K562 (cell line): ENCODE measurements at regions not wholly inside any gene's neighbourhood (a gene's known extent, or its start where the extent isn't known, plus 50 kb on each side); places are given as distances from the start of the nearest gene placed in this dataset.

Experiments
- ATAC-seq: fragments of 200-7000 bp; cut with Tn5 transposase; 3 replicates; pipeline ENCODE4 v1.9.1; 2020; ENCODE audit warnings: moderate library complexity
- BruUV-seq: library from RNA; stranded (reverse); fragments of 400-500 nt; replicated peaks from 2 replicates; lab custom pipeline; 2021; lab: Mats Ljungman, UMichigan
- CTCF ChIA-PET: fragments of 300-600 bp; formaldehyde crosslinking; extraction: SDS; loops from one replicate; lab custom pipeline; 2021; ENCODE audit warnings: low intra/inter-chr PET ratio; lab: Yijun Ruan, JAX
- POLR2A ChIA-PET: fragments of 300-600, 350-650 bp; sonication (Branson Sonifier 250); formaldehyde crosslinking; extraction: SDS; loops from one replicate; lab custom pipeline; 2021; ENCODE audit warnings: antibody characterized with exemption, inconsistent platforms; lab: Yijun Ruan, JAX
- DNase-seq, 4 experiments: peaks; one replicate each; pipeline versions ENCODE4 v3.0.0 to v3.0.0-alpha.2; 2011 to 2018; ENCODE audit warnings: low spot score in 3 of 4, mixed read lengths in 3 of 4; ENCODE audit errors: extremely low read depth in 1 of 4
- FAIRE-seq: peaks from 2 replicates; lab custom pipeline; 2011; peaks lifted over from hg19 to GRCh38; lab: Jason Lieb, UNC
- H2AFZ ChIP-seq: 2 replicates; pipeline ENCODE4 v1.6.0; 2011; ENCODE audit warnings: low read depth, low read length, control low read depth, inconsistent platforms
- H3K27ac ChIP-seq: fragments of 200-600 bp; 3 replicates; pipeline ENCODE4 v1.8.0; 2011; ENCODE audit warnings: low read depth, mild to moderate bottlenecking, control low read depth, inconsistent platforms, low read length, moderate library complexity, mixed read lengths; ENCODE audit errors: extremely low read depth
- H3K27me3 ChIP-seq, 2 experiments: fragments of 300-600 bp in 1 of 2; 2 replicates in 1 of 2; 3 replicates in 1 of 2; pipeline versions ENCODE4 v1.6.0 to v1.8.0; 2011; ENCODE audit warnings: inconsistent platforms in 2 of 2, low read length in 2 of 2, mild to moderate bottlenecking in 1 of 2, mixed read lengths in 1 of 2, moderate library complexity in 1 of 2; ENCODE audit not compliant: control insufficient read depth in 2 of 2, insufficient read depth in 2 of 2
- H3K36me3 ChIP-seq: fragments of 300-600 bp; 3 replicates; pipeline ENCODE4 v1.8.0; 2011; ENCODE audit warnings: mild to moderate bottlenecking, low read length, inconsistent platforms; ENCODE audit not compliant: control insufficient read depth, insufficient read depth
- H3K4me1 ChIP-seq, 2 experiments: fragments of 200-600 bp in 1 of 2; replicated peaks in 1 of 2; 2 replicates in 1 of 2; 3 replicates in 1 of 2; pipeline versions ENCODE4 v1.5.1 to v1.8.0; 2011; ENCODE audit warnings: inconsistent platforms in 2 of 2, low read length in 2 of 2, mild to moderate bottlenecking in 1 of 2, mixed read lengths in 1 of 2, moderate library complexity in 1 of 2; ENCODE audit not compliant: control insufficient read depth in 2 of 2, insufficient read depth in 2 of 2
- H3K4me2 ChIP-seq: 2 replicates; pipeline ENCODE4 v1.6.1; 2011; ENCODE audit warnings: low read length, control low read depth, inconsistent platforms, mixed read lengths; ENCODE audit not compliant: insufficient read depth
- H3K4me3 ChIP-seq: fragments of 200-600 bp; sonication (generic), shearing (Covaris generic); 2 replicates; pipeline ENCODE4 v1.5.1; 2016; ENCODE audit warnings: control low read depth, inconsistent platforms
- H3K79me2 ChIP-seq: fragments of 200-600 bp; 3 replicates; pipeline ENCODE4 v1.8.0; 2011; ENCODE audit warnings: low read length, inconsistent platforms; ENCODE audit not compliant: control insufficient read depth, insufficient read depth
- H3K9ac ChIP-seq, 2 experiments: 2 replicates each; pipeline versions ENCODE4 v1.6.0 to v1.6.1; 2011; ENCODE audit warnings: low read depth in 2 of 2, low read length in 2 of 2, control low read depth in 1 of 2, inconsistent platforms in 1 of 2, mild to moderate bottlenecking in 1 of 2, mixed read lengths in 1 of 2; ENCODE audit not compliant: insufficient read depth in 1 of 2
- H3K9me1 ChIP-seq: one replicate; pipeline ENCODE4 v1.6.0; 2011; ENCODE audit warnings: inconsistent platforms, mild to moderate bottlenecking, low read length, moderate library complexity; ENCODE audit not compliant: control insufficient read depth, insufficient read depth
- H3K9me3 ChIP-seq: replicated peaks from 2 replicates; pipeline ENCODE4 v1.5.1; 2011; ENCODE audit warnings: low read depth, low read length, inconsistent platforms; ENCODE audit not compliant: control insufficient read depth, insufficient read depth
- H4K20me1 ChIP-seq: replicated peaks from 2 replicates; pipeline ENCODE4 v1.6.1; 2011; ENCODE audit warnings: low read length, inconsistent platforms, mixed read lengths; ENCODE audit not compliant: control insufficient read depth, insufficient read depth
- ARID1B ChIP-seq: fragments of 450-650 bp; IDR thresholded peaks from 2 replicates; pipeline ENCODE4 v1.6.1; 2016; ENCODE audit warnings: antibody characterized with exemption, mild to moderate bottlenecking, inconsistent platforms
- ARID2 ChIP-seq: fragments of 450-650 bp; IDR thresholded peaks from 2 replicates; pipeline ENCODE4 v1.6.1; 2017; ENCODE audit warnings: antibody characterized with exemption, mild to moderate bottlenecking
- CEBPG ChIP-seq, 3 experiments: fragments of 200-800 bp in 1 of 3; sonication (Bioruptor generic) in 1 of 3; sonication (generic) in 1 of 3; formaldehyde crosslinking in 1 of 3; IDR thresholded peaks in 2 of 3; conservative IDR thresholded peaks in 1 of 3; 2 replicates each; pipeline versions ENCODE4 v1.6.1 to v1.8.0; 2016 to 2022; ENCODE audit warnings: missing compliant biosample characterization in 2 of 3, missing genetic modification characterization in 2 of 3, mild to moderate bottlenecking in 1 of 3, missing genetic modification reagents in 1 of 3
- EWSR1 ChIP-seq: fragments of 450-650 bp; IDR thresholded peaks from 2 replicates; pipeline ENCODE4 v1.6.1; 2018; ENCODE audit warnings: borderline replicate concordance, mild to moderate bottlenecking, low read depth, moderate library complexity; ENCODE audit not compliant: partially characterized antibody
- FIP1L1 ChIP-seq: fragments of 200-400 bp; formaldehyde crosslinking; IDR thresholded peaks from 2 replicates; pipeline ENCODE4 v1.6.1; 2018; ENCODE audit warnings: mild to moderate bottlenecking, low read depth, low read length; ENCODE audit not compliant: poor library complexity, severe bottlenecking
- FOS ChIP-seq: IDR thresholded peaks from 3 replicates; pipeline ENCODE4 v1.6.1; 2011; ENCODE audit not compliant: insufficient read length; ENCODE audit errors: extremely low read depth
- HMGN3 ChIP-seq: IDR thresholded peaks from 2 replicates; pipeline ENCODE4 v1.6.1; 2011; ENCODE audit warnings: borderline replicate concordance, low read depth, mild to moderate bottlenecking, mixed read lengths, low read length; ENCODE audit not compliant: insufficient read length; ENCODE audit errors: extremely low read depth
- KLF6 ChIP-seq: fragments of 250-450 bp; sonication (Bioruptor Pico); IDR thresholded peaks from 2 replicates; pipeline ENCODE4 v1.4.0; 2020; ENCODE audit warnings: mild to moderate bottlenecking, moderate library complexity, borderline replicate concordance
- MEF2A ChIP-seq: IDR thresholded peaks from 2 replicates; pipeline ENCODE4 v1.6.1; 2011; ENCODE audit warnings: low read depth, mild to moderate bottlenecking, low read length, moderate library complexity; ENCODE audit not compliant: control insufficient read depth
- RBM39 ChIP-seq: fragments of 200-400 bp; formaldehyde crosslinking; optimal IDR thresholded peaks from 2 replicates; pipeline ENCODE3; 2018; ENCODE audit warnings: low read depth, low read length
- SRSF1 ChIP-seq: fragments of 200-400 bp; formaldehyde crosslinking; IDR thresholded peaks from 2 replicates; pipeline ENCODE4 v1.6.1; 2017; ENCODE audit warnings: mild to moderate bottlenecking, low read depth, low read length, moderate library complexity
- TEAD1 ChIP-seq, 2 experiments: fragments of 450-650 bp in 1 of 2; sonication (generic) in 1 of 2; formaldehyde crosslinking; IDR thresholded peaks; 2 replicates each; pipeline versions ENCODE4 v1.4.0 to v1.8.0; 2020 to 2022; ENCODE audit warnings: mild to moderate bottlenecking in 2 of 2, missing genetic modification reagents in 1 of 2
- ZNF124 ChIP-seq: sonication (generic); formaldehyde crosslinking; IDR thresholded peaks from 2 replicates; pipeline ENCODE4 v1.8.1; 2022; ENCODE audit warnings: missing genetic modification reagents
- ZNF263 ChIP-seq: sonication (generic); formaldehyde crosslinking; IDR thresholded peaks from 2 replicates; pipeline ENCODE4 v1.8.0; 2022; ENCODE audit warnings: mild to moderate bottlenecking, missing genetic modification reagents, borderline replicate concordance
- WGBS: fragments of 100-300 bp; shearing (Covaris generic); methylation state at CpG from one replicate; pipeline ENCODE4 v1.1.6; 2016; ENCODE audit warnings: low coverage, mixed read lengths; ENCODE audit not compliant: insufficient coverage; ENCODE audit errors: missing lambda C conversion rate; 5-methylcytosine and 5-hydroxymethylcytosine counted together
- in situ Hi-C: fragments of 300-500 bp; cut with MboI; formaldehyde crosslinking; loops from 4 replicates; pipeline ENCODE4 v1.15.0; 2018; ENCODE audit warnings: inconsistent platforms, mixed read lengths
- intact Hi-C: fragments of 100-400 bp; cut with micrococcal nuclease; formaldehyde crosslinking; loops from 2 replicates; pipeline ENCODE4 v1.14.2; 2022
- TF ChIP-seq, protein P1 (sequence below): sonication (generic); formaldehyde crosslinking; IDR thresholded peaks from 2 replicates; pipeline ENCODE4 v1.8.1; 2023; ENCODE audit warnings: mild to moderate bottlenecking, missing genetic modification reagents

DNA sequence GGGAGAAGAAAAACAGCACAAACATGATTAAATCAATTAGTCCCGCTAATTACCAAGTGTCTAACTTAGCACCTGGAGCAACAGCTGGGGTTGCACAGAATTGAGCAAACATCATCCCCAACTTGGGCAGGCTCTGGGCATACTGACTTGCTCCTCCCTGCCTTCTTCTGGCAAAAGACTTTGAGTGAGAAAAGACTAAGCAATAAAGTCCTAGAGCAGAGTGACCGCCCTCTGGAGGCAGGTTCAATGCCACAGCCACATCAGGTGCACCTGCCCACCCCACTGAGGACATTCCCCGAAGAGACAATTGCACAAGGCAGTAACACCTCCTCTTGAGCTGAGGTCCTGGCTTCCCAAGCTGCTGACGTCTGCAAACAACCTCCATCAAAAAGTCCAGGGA lies 358.3 kb downstream of the SOX9 start:
- no peak overlapping the region for H2AFZ ChIP-seq
- ATAC-seq = no peak
- H3K79me2 ChIP-seq = no peaks in the 10 kb centered on the region
- no peak overlapping the region for H3K27ac ChIP-seq
- no peak for FAIRE-seq
- H3K27me3 ChIP-seq = peaks cover 0 to 3% of the 10 kb centered on the region in 2 experiments; a peak in 1 of 5 replicates
- no peaks in the 10 kb centered on the region for H3K36me3 ChIP-seq
- no peaks in the 10 kb centered on the region for H4K20me1 ChIP-seq
- in situ Hi-C loops (no loop called here), intact Hi-C loops (no loop called here)
- no peaks in the 10 kb centered on the region for H3K4me1 ChIP-seq
- WGBS = 0% methylated on average over 4 of the region's 4 CpGs
- H3K4me3 ChIP-seq = no peak overlapping the region
- H3K9me1 ChIP-seq = no peaks in the 10 kb centered on the region
- H3K4me2 ChIP-seq = no peak overlapping the region
- ChIA-PET POLR2A (interaction anchor here (0.7 kb wide), 1 partner anchor 216 kb away, joined by 3 read pairs; no protein-coding TSS in a partner anchor), CTCF (no interaction called here)
- DNase-seq = no peak
- BruUV-seq = no TSS peak
- H3K9me3 ChIP-seq = no peaks in the 10 kb centered on the region
- TF ChIP-seq FOS (no peak), SRSF1 (no peak), ZNF263 (CRISPR knock-in tag) (no peak), FIP1L1 (no peak), TEAD1 (CRISPR knock-in tag; IDR thresholded peaks at IDR 0.05) (no peak), EWSR1 (no peak), CEBPG (CRISPR knock-in tag; IDR thresholded peaks at IDR 0.05) (no peak), CEBPG (tag; conservative IDR thresholded peaks at IDR 0.05 in 1 of 2, IDR thresholded peaks at IDR 0.05 in 1 of 2) (no peak), ARID1B (no peak), KLF6 (CRISPR knock-in tag) (no peak), ARID2 (no peak), ZNF124 (CRISPR knock-in tag) (no peak), RBM39 (no peak), MEF2A (no peak), HMGN3 (no peak)
- TF ChIP-seq, protein P1, sequence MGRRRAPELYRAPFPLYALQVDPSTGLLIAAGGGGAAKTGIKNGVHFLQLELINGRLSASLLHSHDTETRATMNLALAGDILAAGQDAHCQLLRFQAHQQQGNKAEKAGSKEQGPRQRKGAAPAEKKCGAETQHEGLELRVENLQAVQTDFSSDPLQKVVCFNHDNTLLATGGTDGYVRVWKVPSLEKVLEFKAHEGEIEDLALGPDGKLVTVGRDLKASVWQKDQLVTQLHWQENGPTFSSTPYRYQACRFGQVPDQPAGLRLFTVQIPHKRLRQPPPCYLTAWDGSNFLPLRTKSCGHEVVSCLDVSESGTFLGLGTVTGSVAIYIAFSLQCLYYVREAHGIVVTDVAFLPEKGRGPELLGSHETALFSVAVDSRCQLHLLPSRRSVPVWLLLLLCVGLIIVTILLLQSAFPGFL (CRISPR knock-in tag) = no peak
- H3K9ac ChIP-seq = no peak overlapping the region
